CD4-positive, alpha-beta T cell (primary cell): ENCODE measurements at regions not wholly inside any gene's neighbourhood (a gene's known extent, or its start where the extent isn't known, plus 50 kb on each side); places are given as distances from the start of the nearest gene placed in this dataset.

Experiments
- ATAC-seq: fragments of 200-7000 bp; cut with Tn5 transposase; one replicate; pipeline ENCODE4 v1.10.0; 2022; ENCODE audit warnings: mild to moderate bottlenecking; ENCODE audit not compliant: poor library complexity
- CTCF ChIA-PET: fragments of 350-600 bp; sonication (Branson Sonifier 250); formaldehyde crosslinking; loops from one replicate; lab custom pipeline; 2021; ENCODE audit warnings: antibody characterized with exemption, inconsistent platforms; lab: Charles Lee
- POLR2A ChIA-PET: fragments of 350-600 bp; sonication (Branson Sonifier 250); formaldehyde crosslinking; loops from one replicate; lab custom pipeline; 2021; ENCODE audit warnings: antibody characterized with exemption, inconsistent platforms; lab: Charles Lee
- DNase-seq, 14 experiments: peaks; one replicate each; pipeline ENCODE4 v3.0.0-alpha.2; 2013 to 2020; ENCODE audit warnings: mixed read lengths in 2 of 14
- H3K27ac ChIP-seq, 2 donors: one replicate each; pipeline versions ENCODE4 v1.5.1 to v1.7.0; 2013; ENCODE audit warnings: low read length in 2 of 2, low read depth in 1 of 2, mild to moderate bottlenecking in 1 of 2
- H3K27me3 ChIP-seq, 2 experiments: 1 replicate in 1 of 2; 2 replicates in 1 of 2; pipeline versions ENCODE4 v1.6.1 to v1.7.0; 2013; ENCODE audit warnings: low read length in 2 of 2, control low read depth in 1 of 2, mild to moderate bottlenecking in 1 of 2, moderate library complexity in 1 of 2; ENCODE audit not compliant: insufficient read depth in 2 of 2, control insufficient read depth in 1 of 2
- H3K36me3 ChIP-seq: one replicate; pipeline ENCODE4 v1.6.1; 2013; ENCODE audit warnings: low read length, control low read depth; ENCODE audit not compliant: insufficient read depth
- H3K4me1 ChIP-seq: one replicate; pipeline ENCODE4 v1.6.1; 2013; ENCODE audit warnings: low read length, control low read depth; ENCODE audit not compliant: insufficient read depth
- H3K4me3 ChIP-seq: one replicate; pipeline ENCODE4 v1.5.1; 2013; ENCODE audit warnings: mild to moderate bottlenecking, low read length, moderate library complexity
- H3K9me3 ChIP-seq, 2 experiments: 1 replicate in 1 of 2; 2 replicates in 1 of 2; pipeline versions ENCODE4 v1.6.1 to v1.7.0; 2013; ENCODE audit warnings: low read length in 2 of 2, mild to moderate bottlenecking in 2 of 2, control low read depth in 1 of 2, moderate library complexity in 1 of 2; ENCODE audit not compliant: control insufficient read depth in 1 of 2, insufficient read depth in 1 of 2
- H3K27ac Mint-ChIP-seq: one replicate; pipeline ENCODE4 v1.8.0; 2020; ENCODE audit warnings: mixed read lengths
- H3K27me3 Mint-ChIP-seq: one replicate; pipeline ENCODE4 v1.8.0; 2021; ENCODE audit warnings: mixed read lengths
- H3K36me3 Mint-ChIP-seq: one replicate; pipeline ENCODE4 v1.8.0; 2021; ENCODE audit warnings: low read depth, mixed read lengths
- H3K4me1 Mint-ChIP-seq: one replicate; pipeline ENCODE4 v1.8.0; 2021; ENCODE audit warnings: low read depth, mixed read lengths
- H3K4me3 Mint-ChIP-seq: one replicate; pipeline ENCODE4 v1.8.0; 2020; ENCODE audit warnings: mild to moderate bottlenecking, mixed read lengths
- H3K9me3 Mint-ChIP-seq: one replicate; pipeline ENCODE4 v1.8.0; 2020; ENCODE audit warnings: mixed read lengths
- CTCF ChIP-seq: fragments of 200-600 bp; IDR thresholded peaks from one replicate; pipeline ENCODE4 v1.8.0; 2022; ENCODE audit warnings: antibody characterized with exemption, mild to moderate bottlenecking
- intact Hi-C, 2 experiments: fragments of 100-400 bp; cut with DNase I in 1 of 2; cut with micrococcal nuclease in 1 of 2; formaldehyde crosslinking; loops; one replicate each; pipeline versions ENCODE4 v1.15.1 to v1.9.0; 2023 to 2025; cut with DNase I, micrococcal nuclease

DNA sequence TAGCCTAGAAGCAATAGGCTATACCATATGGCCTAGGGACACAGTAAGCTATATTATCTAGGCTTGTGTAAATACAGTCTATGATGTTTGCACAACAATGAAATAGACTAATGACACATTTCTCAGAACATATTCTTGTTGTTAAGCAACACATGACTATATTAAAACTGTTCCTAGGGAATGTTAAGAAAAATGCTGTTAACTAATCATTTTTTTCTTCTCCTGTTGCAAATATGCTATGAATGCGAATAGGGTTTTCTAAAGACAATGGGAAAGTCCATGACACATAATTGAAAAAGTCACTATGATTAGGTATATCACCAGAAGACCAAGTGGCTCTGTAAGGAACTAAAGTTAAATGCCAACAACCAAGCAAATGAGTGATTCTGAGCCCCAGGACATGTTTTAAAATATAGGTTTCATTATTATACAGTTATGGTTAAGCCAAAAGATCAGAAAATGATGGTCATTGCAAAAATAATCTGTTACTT is 454.0 kb upstream of the SORCS1 start:
- DNase-seq, result no peak
- ChIA-PET CTCF (no interaction called here), POLR2A (no interaction called here)
- Mint-ChIP-seq H3K4me1 (no peaks in the 10 kb centered on the region), H3K4me3 (no peak overlapping the region), H3K36me3 (no peaks in the 10 kb centered on the region), H3K9me3 (peaks cover 13% of the 10 kb centered on the region), H3K27ac (no peak overlapping the region), H3K27me3 (no peaks in the 10 kb centered on the region)
- H3K9me3 ChIP-seq, result peaks cover 0 to 9% of the 10 kb centered on the region in 2 experiments
- ATAC-seq, result no peak
- H3K4me3 ChIP-seq, result no peak overlapping the region
- H3K36me3 ChIP-seq, result no peaks in the 10 kb centered on the region
- no peak overlapping the region for H3K27ac ChIP-seq
- intact Hi-C loops, result no loop called here
- no peak for TF ChIP-seq CTCF
- no peaks in the 10 kb centered on the region for H3K4me1 ChIP-seq
- no peaks in the 10 kb centered on the region for H3K27me3 ChIP-seq

DNA sequence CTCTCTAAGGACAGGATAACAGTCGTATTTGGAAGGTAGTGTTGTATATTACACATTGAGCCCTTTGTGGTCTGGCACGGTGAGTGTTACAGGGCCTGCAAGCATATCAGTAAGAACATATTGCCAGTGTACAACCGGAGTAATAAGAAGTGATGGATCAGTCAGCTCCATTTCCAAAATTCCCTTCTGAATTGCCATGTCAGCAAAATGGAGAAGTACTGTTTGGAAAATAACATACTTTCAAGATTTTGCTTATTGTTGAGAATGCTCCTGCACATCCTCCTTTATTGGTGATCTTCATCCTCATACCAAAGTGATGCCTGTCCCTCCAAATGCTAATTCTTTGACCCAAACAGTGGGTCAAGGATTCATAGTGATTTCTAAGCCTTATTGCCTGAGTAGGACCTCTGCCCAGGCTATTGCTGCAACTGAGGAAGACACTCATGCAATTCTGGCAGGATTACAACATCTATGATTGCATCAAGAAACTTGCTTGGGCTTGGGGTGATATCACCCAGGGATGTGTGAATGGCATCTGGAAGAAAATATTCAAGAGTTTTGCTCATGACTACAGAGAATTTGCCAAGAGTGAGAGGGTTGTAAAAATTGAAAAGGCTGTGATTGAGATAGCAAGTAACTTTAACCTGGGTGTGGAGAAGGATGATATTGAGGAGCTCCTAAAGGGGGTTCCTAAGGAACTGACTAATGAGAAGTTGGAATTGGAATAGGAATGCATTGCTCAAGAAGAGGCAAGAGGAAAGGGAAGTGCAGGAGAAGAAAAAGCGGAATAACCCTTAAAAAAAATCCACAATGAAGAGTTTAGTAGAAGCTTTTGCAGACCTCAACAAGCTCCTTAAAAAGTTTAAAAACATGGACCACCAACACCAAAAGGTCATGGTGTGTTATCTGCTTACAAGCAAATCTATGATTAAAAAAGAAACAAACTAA is 452.2 kb upstream of the SORCS1 start:
- Mint-ChIP-seq H3K4me1 (no peaks in the 10 kb centered on the region), H3K36me3 (no peaks in the 10 kb centered on the region), H3K27ac (no peak overlapping the region), H3K27me3 (no peaks in the 10 kb centered on the region), H3K9me3 (peaks cover 16% of the 10 kb centered on the region), H3K4me3 (no peak overlapping the region)
- ChIA-PET POLR2A (no interaction called here), CTCF (no interaction called here)
- Histone ChIP-seq H3K36me3 (no peaks in the 10 kb centered on the region), H3K27me3 (no peaks in the 10 kb centered on the region), H3K4me1 (no peaks in the 10 kb centered on the region), H3K9me3 (peaks cover 0 to 4% of the 10 kb centered on the region in 2 experiments), H3K4me3 (no peak overlapping the region), H3K27ac (no peak overlapping the region)
- intact Hi-C loops, result no loop called here
- DNase-seq (peak in 2 of 14 experiments; percentile 23 to 33), ATAC-seq (no peak)
- no peak for TF ChIP-seq CTCF

DNA sequence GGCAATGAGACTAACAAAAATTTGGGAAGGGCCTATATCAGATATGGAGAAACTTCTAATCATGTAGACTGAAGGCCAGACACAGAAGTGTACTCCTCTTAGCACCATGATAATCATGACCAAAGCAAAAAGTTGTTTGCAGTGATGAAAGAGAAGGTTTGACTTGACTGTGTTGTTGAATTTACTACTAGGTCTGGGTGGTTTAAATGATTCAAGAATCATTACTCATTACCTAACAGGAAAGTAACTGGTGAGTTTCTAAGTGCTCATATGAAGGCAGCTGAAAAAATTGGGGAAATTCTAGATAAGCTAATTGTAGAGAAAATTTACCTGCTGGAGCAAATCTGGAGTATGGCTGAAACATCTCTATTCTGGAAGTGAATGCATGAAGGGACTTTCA is 451.5 kb upstream of the SORCS1 start:
- peaks cover 16% of the 10 kb centered on the region for H3K9me3 Mint-ChIP-seq
- Histone ChIP-seq H3K27me3 (no peaks in the 10 kb centered on the region), H3K27ac (no peak overlapping the region), H3K36me3 (no peaks in the 10 kb centered on the region), H3K4me3 (no peak overlapping the region), H3K4me1 (no peaks in the 10 kb centered on the region), H3K9me3 (peaks cover 0 to 4% of the 10 kb centered on the region in 2 experiments)
- no peak overlapping the region for H3K4me3 Mint-ChIP-seq
- H3K27me3 Mint-ChIP-seq, result no peaks in the 10 kb centered on the region
- intact Hi-C loops, result no loop called here
- ChIA-PET POLR2A (no interaction called here), CTCF (no interaction called here)
- TF ChIP-seq CTCF, result no peak
- H3K36me3 Mint-ChIP-seq, result no peaks in the 10 kb centered on the region
- ATAC-seq (no peak), DNase-seq (no peak)
- H3K4me1 Mint-ChIP-seq, result no peaks in the 10 kb centered on the region
- H3K27ac Mint-ChIP-seq, result no peak overlapping the region
